Fibroblast of gingiva (primary cell): ENCODE measurements at regions not wholly inside any gene's neighbourhood (a gene's known extent, or its start where the extent isn't known, plus 50 kb on each side); places are given as distances from the start of the nearest gene placed in this dataset.

Experiments
- DNase-seq: peaks from one replicate; pipeline ENCODE4 v3.0.0-alpha.2; 2011; ENCODE audit warnings: low read depth

DNA sequence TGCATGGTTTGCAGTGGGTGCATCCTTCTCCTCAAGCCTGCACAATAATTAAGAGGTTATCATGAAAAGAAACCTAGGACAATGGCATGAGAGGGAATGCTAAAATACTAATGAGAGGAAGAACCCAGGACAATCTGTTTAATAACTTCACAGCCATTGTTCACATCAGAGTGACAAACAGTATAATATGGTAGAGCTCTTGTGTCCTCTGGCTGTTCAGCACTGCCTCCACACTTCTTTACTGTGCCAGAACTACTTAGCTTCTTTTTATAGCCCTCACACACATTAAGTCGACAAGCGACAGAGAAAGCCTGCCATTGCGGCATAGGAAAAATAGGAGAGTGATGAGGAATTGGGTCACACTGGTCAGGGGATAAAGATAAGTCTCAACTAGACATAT lies 65.0 kb upstream of the MEIS2 start:
- DNase-seq = no peak

DNA sequence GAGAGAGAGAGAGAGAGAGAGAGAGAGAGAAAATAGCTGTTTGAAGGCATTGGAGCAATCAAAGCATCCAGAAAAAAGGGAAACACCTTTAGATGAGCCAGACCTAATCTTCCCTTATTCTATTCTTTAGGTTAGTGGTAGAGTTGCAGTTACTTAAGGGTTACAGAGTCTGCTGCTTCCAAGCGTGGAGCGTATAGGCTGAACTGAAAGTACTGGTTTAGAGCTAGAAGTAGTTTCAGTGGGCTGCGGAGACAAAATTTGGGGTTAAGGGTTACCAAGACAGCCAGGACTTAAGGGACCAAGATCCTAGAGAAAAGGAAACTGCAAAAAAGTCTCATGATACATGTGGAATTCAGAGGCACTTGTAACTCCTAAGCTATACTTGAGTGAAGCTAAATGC lies 66.1 kb upstream of the MEIS2 start:
- no peak for DNase-seq

DNA sequence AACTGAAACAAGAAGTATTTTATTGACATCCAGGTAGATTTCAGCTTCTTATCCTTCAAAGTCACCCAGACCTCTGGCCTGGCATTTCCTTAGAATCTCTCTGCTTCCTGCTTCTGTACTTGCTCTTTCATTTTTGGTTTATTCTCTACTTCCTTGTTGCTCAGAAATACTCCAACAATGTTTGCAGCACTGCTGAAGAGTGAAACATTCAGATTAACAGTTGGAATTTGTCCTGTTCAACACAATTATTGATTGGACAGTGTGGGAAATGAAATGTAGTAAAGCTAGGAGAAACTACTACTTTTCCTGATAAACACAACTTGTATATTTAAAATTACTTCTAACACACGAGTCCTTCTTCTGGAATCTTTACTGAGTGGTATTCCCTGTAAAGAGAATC lies 81.0 kb upstream of the MEIS2 start:
- no peak for DNase-seq

DNA sequence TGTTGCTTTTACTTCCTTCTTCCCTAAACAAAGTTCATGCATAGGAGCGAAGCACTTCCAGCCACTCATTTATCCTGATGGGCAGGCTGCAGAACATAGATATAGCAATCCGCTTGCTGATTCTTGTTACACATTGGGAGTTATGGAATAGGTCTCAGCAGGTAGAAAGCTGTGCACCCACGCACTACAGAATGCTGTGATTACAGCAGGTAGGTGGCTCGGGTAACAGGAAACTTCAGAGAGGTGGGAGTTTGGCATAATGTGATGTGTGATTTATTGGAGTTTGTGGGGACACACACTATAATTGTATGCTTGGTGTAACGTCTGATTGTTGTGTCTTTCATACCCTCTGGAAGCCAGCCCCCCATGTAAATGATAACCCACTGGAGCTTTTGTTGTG lies 99.2 kb upstream of the MEIS2 start:
- no peak for DNase-seq

DNA sequence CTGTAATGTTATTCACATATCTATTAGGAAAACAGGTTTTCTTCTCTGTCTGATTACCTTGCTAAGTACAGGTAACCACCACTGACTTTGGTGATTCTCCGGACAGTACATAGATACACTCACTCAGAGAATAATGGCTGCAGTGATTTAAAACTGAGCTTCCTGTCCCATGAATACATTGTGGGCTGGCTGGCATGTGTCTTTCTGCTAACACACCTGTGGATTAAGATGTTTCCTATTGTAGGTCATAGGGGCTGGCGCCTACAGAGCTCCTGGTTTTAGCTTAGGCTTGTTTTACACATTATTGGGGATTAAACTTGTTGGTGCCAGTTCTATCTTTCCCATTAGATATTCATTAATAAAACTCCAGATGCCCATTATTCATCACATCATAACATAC lies 102.7 kb upstream of the MEIS2 start:
- no peak for DNase-seq

DNA sequence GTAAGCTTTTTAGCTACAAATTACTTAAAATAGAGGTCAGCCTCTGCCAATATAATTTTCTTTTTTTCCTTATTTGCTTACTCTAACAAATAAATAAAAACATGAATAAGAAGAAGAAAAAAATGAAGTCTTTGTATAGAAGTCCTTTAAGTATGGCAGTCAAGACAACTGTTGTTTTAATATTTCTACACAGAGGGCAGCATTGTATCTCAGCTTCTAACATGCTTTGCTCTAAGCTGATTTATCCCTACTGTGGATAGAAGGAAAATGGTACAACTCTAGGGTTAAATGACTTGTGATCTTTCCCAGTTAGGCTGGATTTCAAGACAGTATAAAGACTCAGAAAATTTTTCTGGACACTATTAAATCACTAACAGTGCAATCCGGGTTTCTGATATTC lies 104.3 kb upstream of the MEIS2 start:
- no peak for DNase-seq

DNA sequence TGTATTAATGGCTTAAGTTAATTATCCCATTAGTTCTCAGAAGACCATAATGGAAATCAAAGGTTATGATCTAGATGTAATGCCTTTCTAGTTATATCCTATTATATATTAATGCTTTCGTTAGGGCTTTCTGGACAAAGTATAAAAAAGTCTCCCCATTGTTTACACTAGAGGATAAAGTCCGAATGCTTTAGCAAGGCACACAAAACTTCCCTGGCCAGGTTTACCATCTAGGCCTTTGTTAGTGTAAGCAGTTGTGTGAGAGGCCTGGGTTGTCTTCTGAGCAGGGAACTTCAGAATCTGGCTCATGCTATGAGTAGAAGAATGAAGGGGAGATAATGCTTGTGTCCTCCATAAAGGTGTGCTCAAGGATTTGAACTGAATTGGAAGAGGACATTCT lies 106.3 kb upstream of the MEIS2 start:
- DNase-seq = no peak

DNA sequence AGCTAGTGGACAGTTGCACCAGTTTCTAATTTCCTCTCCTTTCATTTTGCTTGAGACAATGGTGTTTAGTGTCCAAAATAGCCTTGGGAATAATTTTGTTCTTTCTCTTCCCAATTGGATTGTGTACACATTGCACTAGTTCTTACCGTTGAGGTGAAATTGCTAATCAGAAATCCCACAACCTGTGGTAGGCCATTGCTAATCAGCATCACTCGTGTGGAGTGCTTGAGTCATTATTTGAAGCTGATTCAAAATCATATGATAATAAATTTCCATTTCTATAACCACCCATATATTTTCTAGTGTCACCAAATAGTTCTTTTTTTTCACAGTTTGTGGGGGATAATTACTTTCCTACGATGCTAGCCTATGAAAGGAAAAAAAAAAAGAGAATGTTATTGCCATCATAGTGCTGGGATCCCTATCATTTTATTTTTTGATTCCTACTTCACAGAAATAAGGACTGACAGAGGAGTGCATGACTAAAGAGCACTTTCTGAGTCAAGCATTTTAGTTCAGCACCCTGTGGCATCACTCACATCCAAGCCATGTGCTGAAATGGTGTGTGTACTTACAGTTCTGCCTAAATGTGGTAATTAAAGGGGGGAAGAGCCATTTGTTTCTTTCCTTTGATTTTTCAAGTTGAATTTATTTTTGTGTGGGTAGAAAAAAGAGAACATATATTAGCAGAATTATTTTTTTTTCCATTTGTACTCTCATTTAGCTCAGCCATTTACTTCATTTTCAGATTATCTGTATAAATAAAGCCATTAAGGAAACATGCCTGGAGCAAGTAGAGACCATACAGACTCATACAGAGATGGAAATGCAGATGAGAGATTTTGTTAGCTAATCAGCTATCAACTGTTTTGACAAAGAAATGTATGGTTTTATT lies 108.0 kb upstream of the MEIS2 start:
- no peak for DNase-seq

DNA sequence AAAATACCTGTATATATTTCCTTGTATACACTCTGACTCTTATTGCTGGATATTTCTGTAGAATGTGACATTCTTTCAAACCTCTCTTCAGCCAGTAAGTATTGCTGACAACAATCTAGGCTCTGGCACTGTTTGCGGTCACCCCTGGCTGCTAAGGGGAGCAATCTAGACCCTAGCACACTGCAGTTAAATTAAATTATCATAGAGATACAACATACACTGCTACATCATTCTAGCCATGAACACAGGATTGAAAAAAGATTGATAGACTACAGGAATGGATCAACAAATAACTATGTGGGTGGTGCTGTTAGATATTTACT lies 108.7 kb upstream of the MEIS2 start:
- DNase-seq = no peak

DNA sequence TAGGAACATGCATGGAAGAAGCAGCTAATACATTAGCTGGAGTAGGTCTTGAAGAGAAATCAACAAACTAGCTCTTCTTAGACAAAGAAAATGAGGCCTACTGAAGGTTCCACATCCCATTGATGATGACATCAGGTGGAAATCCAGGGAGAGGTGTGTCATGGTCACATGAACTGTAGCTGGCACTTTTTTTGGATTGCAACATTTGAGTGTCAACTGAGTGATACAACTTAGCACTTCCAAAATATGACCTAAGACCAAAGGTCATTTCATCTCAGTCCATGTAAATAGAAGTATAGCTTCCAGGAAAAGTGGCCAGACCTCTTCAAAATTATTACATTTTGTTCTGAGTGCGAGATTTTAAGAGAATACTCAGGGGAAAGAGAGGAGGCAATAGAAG lies 117.2 kb upstream of the MEIS2 start:
- no peak for DNase-seq

DNA sequence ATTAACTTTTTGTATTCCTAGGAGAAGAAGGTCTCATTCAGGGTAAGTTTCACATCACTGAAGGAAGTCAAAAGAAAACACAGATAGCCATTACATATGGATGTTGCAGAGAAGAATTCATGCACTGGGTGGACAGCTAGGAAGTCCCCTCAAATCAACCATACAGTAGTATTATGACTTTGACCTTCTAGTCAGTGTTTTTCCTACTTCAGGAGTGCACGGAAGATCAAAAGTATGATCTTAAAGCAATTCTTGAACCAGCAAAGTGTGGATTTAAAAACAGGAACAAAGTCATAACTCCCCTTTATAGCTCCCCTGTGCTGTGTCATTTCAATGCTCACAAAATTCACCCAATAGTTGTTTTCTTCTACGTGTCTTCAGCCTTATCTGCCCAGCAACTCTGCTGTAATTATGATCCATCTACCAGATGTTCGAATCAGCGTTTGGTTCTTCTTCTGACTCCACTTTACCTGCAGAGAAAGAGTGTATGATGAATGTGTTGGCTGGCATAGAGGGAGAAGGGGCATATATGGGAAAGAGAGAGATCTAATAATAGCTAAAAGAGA lies 118.1 kb upstream of the MEIS2 start:
- no peak for DNase-seq

DNA sequence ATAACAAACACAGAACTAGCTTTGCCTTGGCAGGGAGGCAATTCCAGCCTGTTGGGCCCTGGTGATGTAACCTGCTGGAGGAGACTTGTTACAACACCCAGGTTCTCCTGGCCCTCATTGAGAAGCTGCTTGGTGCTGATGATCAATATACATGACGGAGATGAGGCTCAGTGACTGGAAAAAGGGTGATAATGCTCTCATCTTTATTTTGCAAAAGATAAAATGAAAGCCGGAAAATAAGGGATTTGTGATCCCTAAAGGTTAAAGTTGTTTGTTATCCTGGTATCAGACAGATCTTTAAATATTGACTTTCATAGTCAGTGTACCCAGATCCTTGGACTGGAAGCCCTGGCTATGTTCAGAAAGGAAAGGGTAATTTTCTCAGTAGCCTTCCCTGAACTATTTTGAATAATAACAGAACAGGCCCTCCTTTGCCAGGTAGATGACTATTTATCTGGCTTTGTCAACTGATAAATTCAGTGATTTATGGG lies 118.9 kb upstream of the MEIS2 start:
- no peak for DNase-seq

DNA sequence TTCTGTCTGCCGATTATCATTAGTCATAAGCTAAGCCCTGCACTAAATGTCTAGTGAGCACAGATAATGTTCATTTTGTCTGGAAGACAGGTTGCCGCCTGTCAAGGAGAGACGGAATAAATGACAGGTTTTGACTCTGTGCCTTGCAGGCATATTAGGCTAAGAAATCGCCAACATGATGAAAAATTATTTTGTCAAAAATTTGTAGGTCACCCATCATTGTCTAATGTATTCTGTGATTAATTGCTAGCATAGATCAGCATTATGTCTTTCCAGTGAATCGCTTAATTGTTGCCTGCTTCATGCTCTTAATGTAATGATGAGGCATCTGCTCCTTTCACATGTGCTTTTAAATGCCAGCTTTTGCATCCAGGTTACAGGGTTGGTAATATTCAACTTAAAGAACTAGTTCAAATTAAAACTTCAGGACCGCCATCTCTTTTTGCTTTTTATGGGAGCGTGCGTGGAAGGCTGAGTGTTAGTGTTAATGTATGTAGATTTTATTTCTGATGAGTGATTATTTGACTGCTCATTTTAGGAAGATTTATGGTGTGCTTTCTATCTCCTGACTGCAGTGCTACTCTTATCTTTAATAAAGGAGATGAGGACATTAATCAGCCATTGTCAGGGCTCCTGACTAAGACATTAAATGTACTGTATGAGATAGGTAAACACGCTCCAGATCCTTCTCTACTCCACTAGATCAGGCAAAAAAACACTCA lies 120.8 kb upstream of the MEIS2 start:
- no peak for DNase-seq

DNA sequence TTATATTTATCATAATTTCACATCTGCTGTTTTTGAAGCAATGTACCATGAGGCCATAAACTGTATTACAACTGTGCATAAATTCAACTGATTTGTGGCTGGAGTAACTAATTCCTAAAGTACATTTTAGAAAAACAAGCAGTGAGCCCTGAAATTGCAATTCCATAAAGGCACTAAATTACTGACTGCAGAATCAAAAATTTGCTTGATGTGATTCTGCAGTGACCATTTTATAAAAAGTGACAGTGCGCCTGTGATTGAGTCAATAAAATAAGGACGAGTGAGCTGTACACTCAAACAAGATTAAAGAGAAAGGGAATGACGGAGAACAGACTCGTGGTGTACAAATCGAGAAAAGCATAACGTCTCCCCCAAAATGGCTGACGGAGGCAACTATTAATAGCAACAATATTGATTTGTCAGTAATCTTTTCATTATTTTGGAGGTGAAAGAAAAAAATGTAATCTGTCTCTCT lies 121.4 kb upstream of the MEIS2 start:
- DNase-seq = no peak

DNA sequence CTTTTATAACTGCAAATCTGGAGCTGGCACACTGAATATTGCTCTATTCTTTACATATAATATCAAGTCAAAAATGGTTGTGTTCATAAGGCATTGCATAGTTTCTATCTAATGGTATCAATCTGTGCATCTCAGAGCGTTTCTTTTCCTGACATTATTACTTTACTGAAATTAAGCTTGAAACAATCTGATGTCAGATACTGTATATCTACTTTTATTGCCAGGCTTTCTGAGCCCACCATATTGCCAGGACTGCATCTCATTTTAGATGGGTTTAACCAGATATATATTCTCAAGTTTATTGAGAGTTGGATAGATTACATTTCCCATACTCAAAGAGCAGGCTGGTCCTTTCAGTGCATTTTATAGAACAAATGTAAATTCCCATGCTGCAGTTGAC lies 122.7 kb upstream of the MEIS2 start:
- DNase-seq = no peak

DNA sequence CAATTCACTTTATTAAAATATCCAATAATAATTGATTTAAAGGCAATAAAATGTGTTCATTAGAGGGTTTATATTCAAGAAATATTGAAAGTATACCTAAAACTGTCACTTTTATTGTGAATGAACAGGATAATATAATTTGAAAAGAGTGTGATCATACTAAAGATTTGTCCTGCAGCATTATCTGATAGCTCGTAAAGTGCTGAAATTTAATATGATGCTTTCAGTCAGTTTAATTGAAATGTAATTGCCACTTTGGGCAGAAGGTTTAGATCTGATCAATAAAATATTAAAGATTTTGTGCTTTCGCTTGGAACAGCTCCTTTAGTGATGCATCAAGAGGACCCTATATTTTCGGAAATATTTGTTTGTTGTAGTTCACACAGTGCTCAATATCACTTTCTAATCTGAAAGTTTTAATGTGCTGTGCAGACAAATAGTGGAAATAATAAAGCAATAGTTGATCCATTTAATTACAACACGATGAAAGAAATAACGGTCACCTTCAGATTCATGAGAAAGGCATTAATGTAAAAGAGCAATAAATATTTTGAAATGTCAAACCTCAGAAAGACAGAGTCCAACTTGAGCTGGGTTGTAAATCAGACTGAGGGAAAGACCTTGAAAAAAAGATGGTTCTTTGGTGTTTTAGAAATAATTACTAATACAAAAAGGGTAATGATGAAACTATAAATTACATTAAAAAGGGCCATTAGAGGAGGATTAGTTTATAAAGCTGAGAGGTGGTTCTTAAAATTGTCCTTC lies 129.7 kb upstream of the MEIS2 start:
- no peak for DNase-seq

DNA sequence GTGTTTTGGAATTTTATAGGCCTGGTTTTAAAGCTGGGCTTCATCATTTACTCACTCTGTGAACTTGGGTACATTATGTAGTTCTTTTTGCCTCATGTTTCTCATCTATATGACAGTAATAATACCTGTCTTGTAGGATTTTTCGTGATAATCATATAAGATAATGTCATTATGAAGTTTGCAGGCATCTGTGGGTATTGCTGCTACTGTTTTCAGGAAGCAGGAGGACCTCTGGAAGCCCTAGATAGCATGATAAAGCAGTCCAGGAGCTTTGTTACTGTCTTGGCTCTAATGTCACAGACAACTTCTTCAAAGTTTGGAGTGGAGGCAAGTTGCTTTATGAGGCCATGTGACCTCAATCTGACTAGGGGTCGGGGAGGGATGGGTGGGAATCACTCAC lies 145.0 kb upstream of the MEIS2 start:
- no peak for DNase-seq

DNA sequence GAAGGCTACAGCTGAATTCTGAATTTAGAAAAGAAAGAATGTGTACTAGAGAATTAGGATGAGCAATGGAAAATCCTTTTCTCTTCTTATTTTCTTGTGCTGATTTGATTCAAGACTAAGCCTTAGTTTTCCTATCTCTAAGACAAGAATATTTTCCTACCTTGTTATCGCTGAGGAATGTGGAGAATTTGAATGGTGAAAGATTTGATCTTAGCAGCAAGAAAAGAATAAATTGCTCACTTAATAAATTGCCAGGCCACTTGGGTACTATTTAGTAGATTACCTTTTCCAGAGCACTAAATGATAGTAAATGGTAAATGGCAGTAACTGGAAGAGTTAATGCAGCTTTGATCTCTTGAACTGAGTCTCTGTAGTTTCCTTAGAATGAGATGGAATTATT lies 145.7 kb upstream of the MEIS2 start:
- DNase-seq = no peak

DNA sequence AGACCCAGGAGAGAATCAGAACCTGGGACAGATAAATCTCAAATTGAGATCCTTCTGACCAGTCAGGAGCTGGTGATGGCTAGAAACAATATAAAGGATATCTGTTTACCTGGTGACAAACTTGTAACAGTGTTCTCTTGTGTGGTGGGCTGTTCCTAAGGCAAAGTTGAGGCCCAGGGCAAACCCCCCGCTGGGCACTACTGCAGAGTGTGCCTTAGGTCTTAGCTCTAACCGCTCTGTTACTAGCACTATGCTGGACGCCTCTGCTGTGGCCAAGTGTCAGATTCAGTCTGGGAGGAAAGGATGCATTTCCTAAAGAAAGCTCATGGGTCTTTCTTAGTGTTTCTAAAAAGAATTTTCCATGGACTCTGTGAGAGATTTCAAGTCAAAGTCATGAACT lies 146.5 kb upstream of the MEIS2 start:
- DNase-seq = no peak

DNA sequence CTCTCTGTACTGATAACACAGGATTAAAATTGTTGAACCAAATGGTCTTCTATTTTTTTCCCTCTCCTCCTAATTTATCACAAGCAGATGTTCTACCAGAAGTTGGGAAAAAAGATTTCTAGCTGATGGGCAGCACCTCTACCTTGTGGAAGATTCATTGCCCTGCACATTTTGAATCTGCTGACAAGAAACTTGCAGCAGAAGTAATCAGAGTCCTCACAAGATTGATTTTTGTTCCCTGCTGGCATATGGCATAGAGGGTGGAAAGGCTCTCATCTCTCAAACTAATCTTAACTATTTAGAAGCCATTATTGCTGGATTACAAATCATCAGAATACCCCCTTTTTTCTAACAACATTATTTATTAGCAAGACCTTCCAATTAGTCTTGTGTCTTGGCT lies 148.9 kb upstream of the MEIS2 start:
- DNase-seq = no peak

DNA sequence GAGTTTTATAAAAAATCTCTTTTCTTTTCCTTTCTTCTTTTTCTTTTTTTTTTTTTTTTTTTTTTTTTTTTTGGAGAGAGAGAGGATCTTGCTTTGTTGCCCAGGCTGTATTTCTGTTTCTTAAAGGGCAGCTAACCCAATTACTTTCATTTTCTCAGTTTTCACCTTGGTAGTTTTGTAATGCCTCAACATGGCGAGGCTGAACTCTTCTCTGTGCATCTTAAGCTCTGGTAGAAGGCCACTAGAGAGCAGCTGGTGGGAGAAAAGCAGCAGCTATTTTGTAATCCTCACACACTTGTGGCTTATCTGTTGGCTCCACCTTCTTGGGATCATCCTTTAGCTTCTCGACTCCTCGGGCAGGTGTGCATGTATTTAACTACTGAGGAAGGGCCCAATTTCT lies 152.2 kb upstream of the MEIS2 start:
- no peak for DNase-seq

DNA sequence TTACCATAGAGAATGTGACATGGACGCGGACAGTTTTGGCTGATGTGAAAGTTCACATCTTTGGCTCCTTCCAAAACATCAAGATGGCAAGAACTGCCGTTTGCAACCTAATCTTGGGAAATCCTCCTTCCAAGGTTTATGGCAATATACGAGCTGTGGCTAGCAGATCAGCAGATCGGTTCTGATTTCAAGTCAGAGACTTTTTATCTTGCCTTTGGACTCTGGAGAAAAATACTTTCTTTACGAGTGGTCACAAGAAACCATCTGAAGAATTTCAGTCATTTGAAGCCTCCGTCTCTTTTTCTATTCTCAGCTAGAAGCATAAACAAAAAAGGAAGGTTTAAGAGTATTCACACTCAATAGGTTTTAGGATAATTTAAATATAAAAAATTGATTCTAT lies 153.5 kb upstream of the MEIS2 start:
- no peak for DNase-seq

DNA sequence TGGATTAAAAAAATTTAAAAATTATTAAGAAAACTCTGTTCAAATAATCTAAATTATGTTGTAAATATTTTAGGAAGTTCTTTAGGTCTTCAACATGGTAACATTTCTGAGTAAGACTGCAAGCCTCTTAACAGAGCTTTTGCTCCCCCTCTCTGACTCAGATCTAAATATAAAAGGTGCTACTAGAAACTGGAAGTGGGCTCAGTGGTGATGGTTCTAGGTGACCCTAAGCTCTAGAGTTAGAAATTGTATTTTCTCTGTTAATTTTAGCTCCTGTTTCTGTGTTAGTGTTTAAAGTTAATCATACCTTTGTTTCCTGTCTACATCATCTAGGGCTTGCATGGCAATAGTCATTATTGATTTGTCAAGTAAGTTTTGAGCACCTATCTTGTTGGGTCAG lies 159.9 kb upstream of the MEIS2 start:
- DNase-seq = no peak
